HEK293 (cell line): ENCODE measurements at regions not wholly inside any gene's neighbourhood (a gene's known extent, or its start where the extent isn't known, plus 50 kb on each side); places are given as distances from the start of the nearest gene placed in this dataset.

Experiments
- CTCF ChIA-PET: fragments of 350-600 bp; formaldehyde crosslinking; extraction: SDS; loops from one replicate; lab custom pipeline; 2021; ENCODE audit warnings: antibody characterized with exemption; lab: Yijun Ruan, JAX
- POLR2A ChIA-PET: fragments of 300-600 bp; formaldehyde crosslinking; extraction: SDS; loops from one replicate; lab custom pipeline; 2020; ENCODE audit warnings: antibody characterized with exemption, inconsistent platforms; lab: Yijun Ruan, JAX
- H3K27ac ChIP-seq: fragments of 200-500 bp; sonication (Bioruptor generic); 2 replicates; pipeline ENCODE4 v1.5.1; 2014; ENCODE audit warnings: low read depth, low read length, control low read depth, inconsistent platforms; ENCODE audit errors: extremely low read depth
- H3K36me3 ChIP-seq, 2 experiments: fragments of 200-500 bp in 1 of 2; sonication (Bioruptor generic) in 1 of 2; 1 replicate in 1 of 2; 2 replicates in 1 of 2; pipeline ENCODE4 v1.5.1; 2014 to 2017; ENCODE audit warnings: inconsistent platforms in 2 of 2, low read length in 2 of 2; ENCODE audit not compliant: control insufficient read depth in 2 of 2, insufficient read depth in 1 of 2
- H3K4me1 ChIP-seq: fragments of 200-500 bp; sonication (Bioruptor generic); 2 replicates; pipeline ENCODE4 v1.5.1; 2014; ENCODE audit warnings: mild to moderate bottlenecking, low read length, inconsistent platforms; ENCODE audit not compliant: control insufficient read depth, insufficient read depth
- H3K4me3 ChIP-seq: 2 replicates; pipeline ENCODE4 v1.5.1; 2011; ENCODE audit warnings: low read depth, mild to moderate bottlenecking, control low read depth, low read length, moderate library complexity
- H3K9me3 ChIP-seq: fragments of 200-500 bp; sonication (Bioruptor generic); 2 replicates; pipeline ENCODE4 v1.5.1; 2014; ENCODE audit warnings: low read depth, low read length, inconsistent platforms; ENCODE audit not compliant: control insufficient read depth, insufficient read depth
- EGR2 ChIP-seq: fragments of 450-650 bp; formaldehyde crosslinking; IDR thresholded peaks from 2 replicates; pipeline ENCODE4 v1.5.1; 2016; ENCODE audit warnings: low read depth, missing biosample characterization, missing genetic modification characterization
- ELK4 ChIP-seq: IDR thresholded peaks from 2 replicates; pipeline ENCODE4 v1.6.1; 2011; ENCODE audit warnings: mild to moderate bottlenecking, low read depth, low read length, borderline replicate concordance
- HOXC10 ChIP-seq: sonication (generic); formaldehyde crosslinking; IDR thresholded peaks from 2 replicates; pipeline ENCODE4 v1.8.1; 2023; ENCODE audit warnings: mild to moderate bottlenecking, missing genetic modification reagents
- PBX3 ChIP-seq: sonication (generic); formaldehyde crosslinking; IDR thresholded peaks from 2 replicates; pipeline ENCODE4 v1.8.1; 2022; ENCODE audit warnings: mild to moderate bottlenecking, moderate library complexity, missing genetic modification reagents
- REPIN1 ChIP-seq: fragments of 450-650 bp; formaldehyde crosslinking; IDR thresholded peaks from 2 replicates; pipeline ENCODE4 v1.5.1; 2017; ENCODE audit warnings: missing biosample characterization, missing genetic modification characterization, low read depth
- YY1 ChIP-seq: fragments of 450-650 bp; formaldehyde crosslinking; IDR thresholded peaks from 2 replicates; pipeline ENCODE4 v1.5.1; 2018; ENCODE audit warnings: missing biosample characterization, missing genetic modification characterization
- ZBTB21 ChIP-seq: fragments of 450-650 bp; formaldehyde crosslinking; IDR thresholded peaks from 2 replicates; pipeline ENCODE4 v1.5.1; 2017; ENCODE audit warnings: missing biosample characterization, missing genetic modification characterization
- ZBTB48 ChIP-seq: fragments of 450-650 bp; formaldehyde crosslinking; IDR thresholded peaks from 2 replicates; pipeline ENCODE4 v1.5.1; 2016; ENCODE audit warnings: missing biosample characterization, missing genetic modification characterization
- ZNF112 ChIP-seq: fragments of 450-650 bp; formaldehyde crosslinking; IDR thresholded peaks from 2 replicates; pipeline ENCODE4 v1.5.0; 2017; ENCODE audit warnings: missing biosample characterization, missing genetic modification characterization
- ZNF184 ChIP-seq: fragments of 450-650 bp; IDR thresholded peaks from 2 replicates; pipeline ENCODE4 v1.5.1; 2018; ENCODE audit warnings: missing biosample characterization, mild to moderate bottlenecking, missing genetic modification characterization
- ZNF221 ChIP-seq: fragments of 450-650 bp; formaldehyde crosslinking; IDR thresholded peaks from 2 replicates; pipeline ENCODE4 v1.5.1; 2017; ENCODE audit warnings: missing biosample characterization, missing genetic modification characterization, borderline replicate concordance
- ZNF223 ChIP-seq: fragments of 450-650 bp; formaldehyde crosslinking; IDR thresholded peaks from 2 replicates; pipeline ENCODE4 v1.5.1; 2016; ENCODE audit warnings: missing biosample characterization, missing genetic modification characterization
- ZNF280C ChIP-seq: fragments of 450-650 bp; formaldehyde crosslinking; IDR thresholded peaks from 2 replicates; pipeline ENCODE4 v1.5.1; 2016; ENCODE audit warnings: missing biosample characterization, missing genetic modification characterization
- ZNF280D ChIP-seq: fragments of 450-650 bp; formaldehyde crosslinking; IDR thresholded peaks from 2 replicates; pipeline ENCODE4 v1.5.1; 2016; ENCODE audit warnings: missing biosample characterization, missing genetic modification characterization
- ZNF335 ChIP-seq: fragments of 450-650 bp; formaldehyde crosslinking; conservative IDR thresholded peaks from 2 replicates; pipeline ENCODE4 v1.5.1; 2016; ENCODE audit warnings: missing biosample characterization, missing genetic modification characterization
- ZNF366 ChIP-seq: fragments of 450-650 bp; formaldehyde crosslinking; conservative IDR thresholded peaks from 2 replicates; pipeline ENCODE4 v1.5.1; 2016; ENCODE audit warnings: missing biosample characterization, missing genetic modification characterization
- ZNF596 ChIP-seq: fragments of 450-650 bp; IDR thresholded peaks from 2 replicates; pipeline ENCODE4 v1.5.0; 2018; ENCODE audit warnings: missing biosample characterization, mild to moderate bottlenecking, missing genetic modification characterization, moderate library complexity
- ZNF624 ChIP-seq: fragments of 450-650 bp; formaldehyde crosslinking; IDR thresholded peaks from 2 replicates; pipeline ENCODE4 v1.5.1; 2017; ENCODE audit warnings: missing biosample characterization, missing genetic modification characterization
- ZNF639 ChIP-seq: fragments of 450-650 bp; formaldehyde crosslinking; IDR thresholded peaks from 2 replicates; pipeline ENCODE4 v1.5.1; 2016; ENCODE audit warnings: missing biosample characterization, missing genetic modification characterization
- ZNF670 ChIP-seq: fragments of 450-650 bp; formaldehyde crosslinking; IDR thresholded peaks from 2 replicates; pipeline ENCODE4 v1.5.1; 2016; ENCODE audit warnings: missing biosample characterization, missing genetic modification characterization, low read depth
- ZNF677 ChIP-seq: fragments of 450-650 bp; IDR thresholded peaks from 2 replicates; pipeline ENCODE4 v1.5.0; 2018; ENCODE audit warnings: missing biosample characterization, mild to moderate bottlenecking, missing genetic modification characterization, moderate library complexity
- ZNF768 ChIP-seq: fragments of 450-650 bp; formaldehyde crosslinking; IDR thresholded peaks from 2 replicates; pipeline ENCODE4 v1.5.1; 2018; ENCODE audit warnings: missing biosample characterization, mild to moderate bottlenecking, missing genetic modification characterization

- Histone ChIP-seq H3K4me1 (no peaks in the 10 kb centered on the region), H3K9me3 (no peaks in the 10 kb centered on the region), H3K4me3 (no peak overlapping the region), H3K27ac (no peak overlapping the region), H3K36me3 (no peaks in the 10 kb centered on the region)
- ChIA-PET POLR2A (no interaction called here), CTCF (interaction anchor here (0.6 kb wide), 1 partner anchor 566 kb away, joined by 3 read pairs; no protein-coding TSS in a partner anchor)
- no peak for TF ChIP-seq ZNF624 (tag by site-specific recombination)
- no peak for TF ChIP-seq ZNF670 (tag by site-specific recombination)
Observed at GRCh38 chr1:90612033-90612432, 105.1 kb downstream of the BARHL2 start.

GRCh38 chr1:90607736-90608135 is 109.4 kb downstream of the BARHL2 start:
- Histone ChIP-seq H3K36me3 (no peaks in the 10 kb centered on the region), H3K4me3 (no peak overlapping the region), H3K9me3 (no peaks in the 10 kb centered on the region), H3K4me1 (no peaks in the 10 kb centered on the region), H3K27ac (no peak overlapping the region)
- ChIA-PET POLR2A (no interaction called here), CTCF (interaction anchor here (0.6 kb wide), 1 partner anchor 1050 kb away, joined by 3 read pairs; no protein-coding TSS in a partner anchor)
- TF ChIP-seq ZNF366 (tag by site-specific recombination) (no peak), ZBTB21 (tag by site-specific recombination) (no peak), PBX3 (CRISPR knock-in tag) (no peak), ZNF596 (no peak), ZNF280D (no peak)

GRCh38 chr1:90605070-90605469 is 112.0 kb downstream of the BARHL2 start:
- ChIA-PET CTCF (interaction anchor here (0.6 to 1.1 kb wide), 3 partner anchors 10 to 1273 kb away, joined by 3 to 7 read pairs (median 3); no protein-coding TSS in a partner anchor), POLR2A (no interaction called here)
- H3K27ac ChIP-seq, result no peak overlapping the region
- H3K4me3 ChIP-seq, result no peak overlapping the region
- H3K4me1 ChIP-seq, result no peaks in the 10 kb centered on the region
- no peaks in the 10 kb centered on the region for H3K9me3 ChIP-seq
- no peaks in the 10 kb centered on the region for H3K36me3 ChIP-seq
- no peak for TF ChIP-seq EGR2 (tag by site-specific recombination)
- no peak for TF ChIP-seq REPIN1
- TF ChIP-seq ZNF184 (tag by site-specific recombination), result no peak
- TF ChIP-seq YY1 (tag by site-specific recombination), result no peak
- no peak for TF ChIP-seq ZBTB48 (tag by site-specific recombination)
- no peak for TF ChIP-seq ZNF768
- TF ChIP-seq ZNF639, result no peak
- TF ChIP-seq HOXC10 (CRISPR knock-in tag), result no peak
- no peak for TF ChIP-seq PBX3 (CRISPR knock-in tag)
- TF ChIP-seq ELK4, result no peak
- no peak for TF ChIP-seq ZNF280C (tag by site-specific recombination)
- TF ChIP-seq ZNF335 (tag by site-specific recombination), result no peak
- TF ChIP-seq ZNF221 (tag by site-specific recombination), result no peak
- no peak for TF ChIP-seq ZNF223 (tag by site-specific recombination)
- TF ChIP-seq ZNF677 (tag by site-specific recombination), result no peak
- no peak for TF ChIP-seq ZNF112
